HG02973 (cell line): ENCODE measurements at regions not wholly inside any gene's neighbourhood (a gene's known extent, or its start where the extent isn't known, plus 50 kb on each side); places are given as distances from the start of the nearest gene placed in this dataset.
"Not testable (repeated sequence)": the region's sequence is repeated elsewhere in the genome, so short reads cannot be mapped to it uniquely, and the experiment has no call there.

Experiments
- ATAC-seq: cut with Tn5 transposase; IDR thresholded peaks from one replicate; pipeline ENCODE4 v1.9.1; 2021; ENCODE audit warnings: moderate library complexity; ENCODE audit not compliant: unreplicated experiment

DNA sequence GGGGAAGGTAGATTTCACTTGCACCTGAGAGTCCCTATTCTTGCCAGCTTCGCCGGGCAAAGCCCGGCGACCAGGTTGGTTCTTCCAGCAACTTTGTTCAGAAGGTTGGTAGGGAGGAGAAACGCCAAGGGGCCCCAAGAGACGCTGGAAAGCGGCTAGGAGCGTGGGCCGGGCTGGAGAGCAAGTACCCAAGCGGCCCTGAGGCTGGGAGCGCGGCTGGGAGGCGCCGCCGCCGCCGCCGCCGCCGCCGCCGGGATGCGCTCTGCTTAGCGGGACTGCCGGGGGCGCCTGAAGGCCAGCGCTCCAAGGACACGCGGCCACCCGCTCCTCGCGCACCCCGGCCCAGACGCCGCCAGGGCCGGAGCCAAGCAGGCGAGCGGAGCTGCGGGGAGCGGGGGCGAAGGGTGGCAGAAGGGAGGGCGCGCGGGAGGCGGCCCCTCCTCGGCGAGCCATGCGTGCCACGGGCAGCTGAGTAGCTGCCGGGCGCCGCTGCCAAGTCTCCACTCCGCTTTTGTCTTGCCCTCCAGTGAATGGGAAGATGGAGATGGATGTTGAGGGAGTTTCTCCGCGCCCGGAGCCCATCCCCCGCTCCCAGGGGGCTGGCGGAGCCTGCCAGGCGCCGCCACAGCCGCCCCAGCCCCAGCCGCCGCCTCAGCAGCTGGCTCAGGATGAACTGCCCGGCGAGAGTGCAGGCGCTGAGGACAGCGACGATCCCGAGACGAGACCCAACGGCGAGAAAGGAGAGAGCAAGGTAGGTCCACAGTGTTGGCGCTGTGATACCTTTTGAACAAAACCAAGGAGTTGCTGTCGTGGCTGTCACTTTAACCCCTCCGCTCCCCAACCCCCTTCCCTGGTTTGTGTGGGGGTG, 227.4 kb upstream of the AZI2 start:
- no peak for ATAC-seq

GRCh38 chr3:28576614-28577200, 228.1 kb upstream of the AZI2 start:
- no peak for ATAC-seq

- no peak for ATAC-seq
Measured at GRCh38 chr3:28577941-28578500, 229.4 kb upstream of the AZI2 start.

DNA sequence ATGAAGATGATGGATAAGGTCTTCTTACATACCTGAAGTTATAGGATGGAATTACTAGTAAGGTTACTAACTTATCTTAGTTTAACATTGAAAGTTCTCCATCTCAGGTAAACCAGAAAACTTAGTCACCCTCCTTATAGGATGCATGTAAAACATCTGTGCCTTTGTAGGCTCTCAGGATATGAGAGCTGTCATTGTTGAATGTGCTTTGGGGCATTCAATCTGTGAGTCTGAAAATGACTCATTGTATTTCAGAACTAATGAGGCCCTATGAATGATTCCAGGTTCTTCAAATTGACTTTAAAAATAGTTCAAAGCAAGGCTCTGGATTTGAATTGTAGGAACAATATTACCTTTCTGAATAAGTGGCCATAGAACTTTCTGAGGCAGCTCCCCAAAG, 237.7 kb upstream of the AZI2 start:
- ATAC-seq: no peak

DNA sequence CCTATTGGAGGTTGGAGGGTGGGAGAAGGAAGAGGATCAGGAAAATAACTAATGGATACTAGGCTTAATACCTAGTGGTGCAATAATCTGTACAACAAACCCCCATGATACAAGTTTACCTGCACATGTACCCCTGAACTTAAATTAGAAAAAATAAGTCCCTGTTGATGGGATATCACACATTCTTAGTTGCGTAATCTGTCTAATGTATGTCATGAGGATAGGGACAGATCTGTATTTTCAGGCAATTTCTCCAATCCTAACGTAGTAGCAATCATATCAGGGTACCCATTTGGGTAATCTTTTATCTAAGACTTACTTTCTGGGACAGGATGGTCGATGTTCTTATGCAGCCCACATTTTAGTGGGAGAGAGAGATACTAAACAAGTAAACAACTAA, 239.1 kb upstream of the AZI2 start:
- ATAC-seq: no peak

DNA sequence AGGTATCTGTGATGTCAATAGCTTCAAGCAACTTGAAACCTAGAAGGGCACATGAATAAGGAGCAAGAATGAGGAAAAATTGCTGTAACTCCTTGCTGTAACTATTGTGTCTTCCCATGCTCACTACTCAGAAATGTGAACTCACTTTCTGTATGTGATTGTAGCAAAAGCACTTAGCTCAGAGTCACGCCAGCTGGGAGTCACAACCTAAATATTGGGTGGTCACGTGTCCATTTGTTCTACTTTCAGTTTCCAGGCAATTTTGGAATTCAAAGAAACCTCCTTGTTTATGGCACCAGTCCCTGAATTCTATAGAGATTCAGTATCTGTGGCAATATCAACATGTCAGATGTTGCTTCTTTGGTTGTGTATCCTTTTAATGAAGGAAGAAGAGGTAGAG, 241.6 kb upstream of the AZI2 start:
- ATAC-seq: no peak

GRCh38 chr3:28590860-28591259, 242.2 kb upstream of the AZI2 start:
- ATAC-seq: no peak

GRCh38 chr3:28595372-28595771, 246.7 kb upstream of the AZI2 start:
- ATAC-seq: no peak

DNA sequence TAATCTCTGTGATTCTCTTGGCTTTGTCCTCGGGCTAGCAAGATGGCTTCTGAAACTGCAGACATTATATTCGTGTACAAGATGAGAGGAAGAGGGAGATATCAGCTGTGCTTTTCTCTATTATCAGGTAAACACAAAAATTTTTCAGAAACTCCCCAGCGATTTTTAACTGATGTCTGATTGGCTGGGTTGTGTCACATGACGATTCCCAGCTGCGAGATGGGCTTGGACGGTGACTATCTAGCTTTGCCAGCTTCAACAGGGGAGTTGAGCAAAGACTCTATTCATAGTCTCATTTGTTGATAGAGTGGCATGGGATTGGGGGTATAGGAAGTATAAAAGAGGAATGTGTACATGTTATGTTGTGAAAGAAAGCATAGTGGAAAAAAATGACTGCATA, 248.8 kb upstream of the AZI2 start:
- no peak for ATAC-seq

- no peak for ATAC-seq
Measured at GRCh38 chr3:28598165-28598564, 249.5 kb upstream of the AZI2 start.

- no peak for ATAC-seq
Measured at GRCh38 chr3:28601291-28601690, 252.7 kb upstream of the AZI2 start.

- ATAC-seq: no peak
Measured at GRCh38 chr3:28606283-28606682, 257.7 kb upstream of the AZI2 start.

- ATAC-seq: no peak
Measured at GRCh38 chr3:28612232-28612631, 263.6 kb upstream of the AZI2 start.

DNA sequence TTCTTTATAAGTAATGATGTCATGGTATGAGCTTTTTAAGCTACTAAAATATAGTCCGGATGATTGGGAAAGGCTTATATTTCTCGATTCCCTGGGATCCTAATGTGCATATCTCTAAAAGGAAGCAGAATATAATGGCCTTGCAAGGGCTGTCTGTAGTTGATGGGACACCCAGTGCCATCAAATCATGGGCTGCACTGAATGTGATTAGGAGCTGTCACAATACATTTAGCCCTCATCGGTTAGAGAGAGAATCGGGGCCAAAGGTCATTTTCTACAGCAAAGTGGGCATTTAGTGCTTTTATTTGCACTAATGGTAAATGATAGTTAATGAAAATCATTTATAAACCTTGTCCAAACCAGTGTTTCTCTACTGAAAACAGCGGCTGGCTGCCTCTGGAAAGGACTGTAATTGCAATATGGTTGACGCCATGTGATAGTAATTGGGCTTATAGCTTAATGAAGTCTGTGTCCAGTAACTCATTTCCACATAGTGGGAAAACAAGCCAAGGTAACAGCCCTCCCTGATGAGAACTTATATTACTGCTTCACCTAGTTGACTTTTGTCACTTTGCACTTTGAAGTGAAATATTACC, 265.0 kb upstream of the AZI2 start:
- ATAC-seq: no peak

DNA sequence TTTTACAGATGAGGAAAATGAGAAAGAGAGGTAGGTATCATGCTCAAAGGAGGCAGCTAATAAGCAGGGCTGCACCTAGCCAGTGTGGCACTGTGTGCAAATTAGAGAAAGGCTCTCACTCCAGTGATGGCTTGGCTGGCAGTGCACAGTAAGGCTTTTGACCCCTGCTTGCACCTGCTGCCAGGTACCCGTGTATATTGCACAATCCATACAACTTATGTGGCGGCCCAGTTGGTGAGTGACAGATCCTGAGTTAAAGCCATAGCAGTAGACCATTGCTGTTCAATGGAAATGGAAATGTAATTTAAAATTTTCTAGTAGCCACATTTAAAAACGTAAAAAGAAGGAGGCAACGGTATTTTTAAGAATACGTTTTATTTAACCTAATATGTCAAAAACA, 266.4 kb upstream of the AZI2 start:
- ATAC-seq: no peak

DNA sequence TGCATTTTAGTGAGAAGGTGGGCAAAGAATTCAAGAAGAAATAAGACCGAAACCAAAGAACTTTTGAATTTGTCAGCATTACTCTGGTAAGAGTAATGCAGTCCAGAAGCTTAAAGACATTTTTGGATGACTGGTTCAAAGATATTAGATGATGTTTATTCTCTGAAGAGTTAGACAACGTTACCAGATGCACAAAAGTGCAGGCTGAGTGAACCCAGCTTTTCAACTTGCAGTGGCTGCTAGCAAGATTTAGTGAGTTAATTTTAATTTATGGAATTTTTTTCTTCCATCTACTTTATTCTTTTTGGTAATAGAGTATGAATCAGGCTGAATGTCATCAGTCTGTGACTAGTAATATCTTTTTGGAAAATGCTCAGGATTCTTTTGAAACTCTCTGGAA, 267.3 kb upstream of the AZI2 start:
- no peak for ATAC-seq

DNA sequence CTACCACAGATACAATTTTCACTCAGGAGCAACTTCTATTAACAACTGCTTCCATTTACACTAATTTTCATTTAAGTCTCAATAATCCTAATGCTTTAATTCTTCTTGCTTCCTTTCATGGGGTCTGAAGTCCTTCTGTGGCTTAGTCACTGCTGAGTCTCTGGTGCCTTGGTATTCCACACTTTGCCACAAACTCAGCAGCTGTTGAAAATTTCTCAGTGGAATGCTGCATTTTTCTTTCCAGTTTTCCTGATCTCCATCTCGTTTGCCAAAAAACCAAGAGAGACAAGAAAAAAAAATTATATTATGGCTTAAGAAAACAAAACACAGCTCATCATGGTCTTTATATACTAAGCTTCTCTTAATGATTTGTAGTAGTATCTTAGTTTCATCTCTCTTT, 269.2 kb upstream of the AZI2 start:
- no peak for ATAC-seq

DNA sequence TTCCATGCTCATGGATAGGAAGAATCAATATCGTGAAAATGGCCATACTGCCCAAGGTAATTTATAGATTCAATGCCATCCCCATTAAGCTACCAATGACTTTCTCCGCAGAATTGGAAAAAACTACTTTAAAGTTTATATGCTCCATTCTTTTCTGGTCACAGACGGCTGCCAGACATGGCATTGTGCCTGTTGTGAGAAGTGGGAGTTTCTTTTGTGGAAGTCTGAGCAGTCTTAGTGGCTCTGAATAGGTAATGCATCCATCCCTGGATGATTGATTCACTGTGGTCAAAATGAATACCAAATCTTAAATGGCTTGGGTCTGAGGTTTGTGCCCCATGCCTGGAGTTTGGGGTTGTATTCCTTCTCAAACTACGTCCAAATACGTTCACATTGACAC, 274.5 kb upstream of the AZI2 start:
- ATAC-seq: no peak

GRCh38 chr3:28624084-28624483, 275.5 kb upstream of the AZI2 start:
- no peak for ATAC-seq

DNA sequence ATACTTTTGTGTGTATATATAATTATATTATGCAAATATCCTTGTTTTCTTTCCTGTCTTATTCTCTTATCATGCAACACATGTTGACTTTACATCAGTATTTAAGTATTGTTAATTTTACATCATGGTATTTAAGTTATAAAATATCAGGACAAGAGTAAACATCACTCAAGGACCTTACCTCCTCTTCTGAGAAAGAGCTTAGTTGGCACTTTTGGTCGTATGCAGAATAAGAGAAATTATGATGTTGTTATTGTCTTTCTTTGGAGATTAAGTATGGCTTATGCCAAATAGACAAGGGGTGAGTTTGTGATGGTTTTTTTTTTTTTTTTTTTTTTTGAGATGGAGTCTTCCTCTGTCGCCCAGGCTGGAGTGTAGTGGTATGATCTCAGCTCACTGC, 279.2 kb upstream of the AZI2 start:
- ATAC-seq: not testable (repeated sequence)

- no peak for ATAC-seq
Measured at GRCh38 chr3:28634019-28634418, 285.4 kb upstream of the AZI2 start.

- ATAC-seq: no peak
Measured at GRCh38 chr3:28637742-28638141, 289.1 kb upstream of the AZI2 start.
